ENCODE measurements at regions not wholly inside any gene's neighbourhood (a gene's known extent, or its start where the extent isn't known, plus 50 kb on each side); places are given as distances from the start of the nearest gene placed in this dataset.

- no peak for TF ChIP-seq CHD2 (IDR thresholded peaks at IDR 0.05; ENCODE audit: low read length)
- TF ChIP-seq EZH2 (IDR thresholded peaks at IDR 0.05; ENCODE audit: low read depth, low read length, severe bottlenecking): no peak
- TF ChIP-seq TCF12 (IDR thresholded peaks at IDR 0.05; ENCODE audit: low read depth, low read length): no peak
- TF ChIP-seq CTCF (IDR thresholded peaks at IDR 0.05; ENCODE audit: control extremely low read depth in 1 of 3, insufficient read depth in 1 of 3, low read depth in 1 of 3, low read length in 3 of 3): no peak
- no peak for TF ChIP-seq ZNF274 (IDR thresholded peaks at IDR 0.05; ENCODE audit: borderline replicate concordance, extremely low read depth, low read length)
- no peak for TF ChIP-seq CBX8 (IDR thresholded peaks at IDR 0.05; ENCODE audit: borderline replicate concordance, low read depth, low read length)
- TF ChIP-seq ATF3 (IDR thresholded peaks at IDR 0.05; ENCODE audit: insufficient read depth, low read depth, low read length): no peak
Observed at GRCh38 chr6:114862819-114863218, 520.0 kb upstream of the HS3ST5 start.
